GM18508 (cell line): ENCODE measurements at regions not wholly inside any gene's neighbourhood (a gene's known extent, or its start where the extent isn't known, plus 50 kb on each side); places are given as distances from the start of the nearest gene placed in this dataset.

Source experiments
- ATAC-seq: cut with Tn5 transposase; IDR thresholded peaks from one replicate; pipeline ENCODE4 v1.9.1; 2021; ENCODE audit warnings: moderate number of reproducible peaks; ENCODE audit not compliant: insufficient read depth, unreplicated experiment

- ATAC-seq = no peak
Measured at GRCh38 chr3:22994781-22995180, 208.3 kb upstream of the UBE2E2 start.

DNA sequence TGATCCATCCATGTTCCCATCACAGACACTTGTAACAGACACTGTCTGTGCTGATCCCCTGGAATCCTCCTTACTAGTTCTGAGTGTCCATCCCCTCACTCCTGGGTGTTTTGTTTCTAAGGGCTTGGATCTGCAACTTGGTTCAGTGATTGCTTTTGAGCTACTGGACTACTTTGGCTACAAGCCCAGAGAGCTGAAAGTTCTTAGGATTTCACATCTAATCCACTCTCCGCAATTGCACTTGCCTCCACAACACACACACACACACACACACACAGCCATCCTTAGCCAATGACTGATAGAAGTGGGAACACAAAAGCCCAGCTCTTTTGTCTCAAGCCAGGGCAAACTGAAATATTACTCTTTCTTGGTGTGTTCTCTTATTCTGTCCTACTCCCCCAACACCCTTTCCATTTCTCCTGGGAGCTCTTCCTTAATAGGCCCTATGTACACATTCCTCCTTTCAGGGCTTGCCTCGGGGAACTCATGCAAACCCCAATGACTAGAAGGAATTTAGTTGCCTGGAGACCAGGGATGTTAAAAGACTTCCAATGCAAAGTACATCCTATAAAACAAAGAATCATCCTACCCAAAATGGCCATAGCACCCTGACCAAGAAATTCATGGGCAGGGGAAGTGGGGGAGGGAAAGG lies 206.1 kb upstream of the UBE2E2 start:
- no peak for ATAC-seq

GRCh38 chr3:23000371-23000770 lies 202.8 kb upstream of the UBE2E2 start:
- no peak for ATAC-seq

- no peak for ATAC-seq
Measured at GRCh38 chr3:23002151-23002550, 201.0 kb upstream of the UBE2E2 start.

DNA sequence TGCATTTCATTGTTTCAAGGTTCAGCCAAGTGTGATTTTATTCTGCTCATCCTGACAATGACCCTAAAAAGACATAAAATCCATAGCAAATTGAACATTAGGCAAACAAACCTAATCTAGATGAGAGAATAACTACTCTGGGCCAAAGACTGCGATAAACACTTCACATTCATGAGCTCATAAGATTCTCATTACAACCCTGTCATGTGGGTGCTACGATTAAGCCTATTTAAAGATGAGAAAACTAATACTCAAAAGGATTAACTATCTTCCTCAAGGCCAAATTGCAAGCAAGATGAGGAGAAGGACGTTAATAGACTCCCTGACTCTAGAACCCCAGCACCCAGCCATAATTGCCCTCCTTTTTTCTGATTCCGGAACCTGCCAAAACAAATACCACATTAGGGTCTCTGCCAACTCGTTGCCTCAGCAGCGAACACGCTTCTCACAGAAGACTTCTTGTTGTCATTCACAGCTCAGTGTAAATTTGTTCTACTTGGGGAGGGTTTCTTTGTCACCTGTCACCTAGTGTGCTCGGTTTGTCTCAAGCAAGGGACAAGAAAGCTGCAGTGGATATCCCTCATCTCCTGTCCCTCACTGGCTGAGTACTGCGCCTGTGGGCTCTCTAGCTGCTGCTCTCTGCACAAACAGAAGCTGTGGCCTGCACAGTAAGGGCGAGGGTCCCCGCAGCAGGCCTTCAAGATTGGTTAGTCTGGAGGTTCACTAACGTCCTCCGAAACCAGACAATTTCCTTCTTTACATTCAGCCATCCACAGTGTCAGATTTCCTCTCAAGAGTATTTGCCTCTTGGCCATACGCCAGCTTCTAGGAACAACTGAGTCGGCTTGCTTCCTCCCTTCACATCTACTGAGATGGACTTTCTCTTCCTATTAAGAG lies 200.0 kb upstream of the UBE2E2 start:
- no peak for ATAC-seq

- ATAC-seq = no peak
Measured at GRCh38 chr3:23003733-23004046, 199.4 kb upstream of the UBE2E2 start.

DNA sequence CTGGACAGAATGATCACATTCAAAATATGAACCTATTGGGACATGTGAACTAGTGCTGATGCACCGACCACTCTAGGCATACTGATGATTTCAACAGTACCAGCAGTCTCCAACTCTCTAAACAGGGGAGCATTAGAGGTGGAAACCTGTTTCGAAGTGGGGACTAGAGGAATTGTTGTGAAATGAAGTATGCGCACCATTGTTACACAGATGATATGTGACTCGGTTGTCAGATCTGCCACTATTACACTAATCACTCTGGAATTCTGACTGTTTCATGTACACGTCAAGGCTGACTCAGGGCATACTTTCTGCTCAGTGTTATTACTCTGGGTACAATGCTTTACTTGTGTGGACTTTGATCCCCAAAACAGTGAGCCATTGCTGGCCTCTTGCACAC lies 198.2 kb upstream of the UBE2E2 start:
- ATAC-seq = no peak

- no peak for ATAC-seq
Measured at GRCh38 chr3:23017801-23018200, 185.3 kb upstream of the UBE2E2 start.

GRCh38 chr3:23019596-23020300 lies 183.4 kb upstream of the UBE2E2 start:
- ATAC-seq = no peak

DNA sequence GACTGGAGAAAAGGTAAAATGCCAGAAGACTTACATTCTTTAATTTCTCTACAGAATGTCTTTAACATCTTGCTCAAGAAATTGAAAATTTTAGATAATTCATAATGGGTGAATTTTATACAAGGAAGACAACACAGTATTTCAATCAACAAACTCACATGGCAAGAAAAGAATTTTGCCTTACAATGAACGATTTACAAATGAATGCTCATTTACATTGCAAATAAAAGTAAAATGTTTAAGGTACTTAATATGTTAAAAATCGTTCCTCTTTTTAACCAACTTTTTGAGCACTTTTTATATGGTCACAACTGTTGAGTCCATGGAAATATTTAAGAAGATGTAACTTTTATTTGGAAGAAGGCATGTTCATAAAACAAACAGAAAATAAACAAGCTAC lies 174.8 kb upstream of the UBE2E2 start:
- no peak for ATAC-seq

- no peak for ATAC-seq
Measured at GRCh38 chr3:23029001-23029400, 174.1 kb upstream of the UBE2E2 start.

- no peak for ATAC-seq
Measured at GRCh38 chr3:23035927-23036640, 167.0 kb upstream of the UBE2E2 start.

DNA sequence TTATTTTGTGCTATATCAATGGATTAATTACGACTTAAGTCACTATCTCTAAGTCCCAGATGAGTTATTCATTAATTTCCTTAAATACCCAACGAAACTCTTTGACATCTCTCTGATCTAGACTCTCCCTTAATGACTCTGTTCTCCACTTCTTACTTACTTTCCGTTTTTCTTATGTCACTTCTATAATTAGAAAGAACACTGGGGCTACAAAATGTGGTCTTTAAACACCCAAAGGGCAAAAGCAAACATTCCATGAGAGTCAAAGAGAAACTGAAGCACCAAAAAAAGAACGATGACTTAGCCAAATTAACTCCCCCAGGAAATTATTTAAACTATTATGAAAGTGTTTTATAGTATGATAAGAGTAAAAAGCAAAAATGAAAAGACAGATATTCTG lies 166.4 kb upstream of the UBE2E2 start:
- ATAC-seq = peak; percentile 96

- ATAC-seq = no peak
Measured at GRCh38 chr3:23038471-23038870, 164.7 kb upstream of the UBE2E2 start.

- no peak for ATAC-seq
Measured at GRCh38 chr3:23041918-23042696, 161.0 kb upstream of the UBE2E2 start.

DNA sequence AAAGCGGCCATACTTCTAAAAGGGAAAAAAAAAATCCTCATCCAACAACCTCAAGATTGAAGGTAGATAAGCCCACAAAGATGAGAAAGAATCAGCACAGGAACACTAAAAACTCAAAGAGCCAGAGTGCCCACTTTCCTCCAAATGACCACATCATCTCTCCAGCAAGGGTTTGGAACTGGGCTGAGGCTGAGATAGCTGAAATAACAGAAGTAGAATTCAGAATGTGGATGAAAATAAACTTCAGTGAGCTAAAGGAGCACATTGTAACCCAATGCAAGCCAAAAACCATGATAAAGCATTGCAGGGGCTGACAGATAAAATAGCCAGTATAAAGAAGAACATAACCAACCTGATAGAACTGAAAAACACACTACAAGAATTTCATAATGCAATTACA lies 158.7 kb upstream of the UBE2E2 start:
- no peak for ATAC-seq

GRCh38 chr3:23046536-23046935 lies 156.6 kb upstream of the UBE2E2 start:
- no peak for ATAC-seq

DNA sequence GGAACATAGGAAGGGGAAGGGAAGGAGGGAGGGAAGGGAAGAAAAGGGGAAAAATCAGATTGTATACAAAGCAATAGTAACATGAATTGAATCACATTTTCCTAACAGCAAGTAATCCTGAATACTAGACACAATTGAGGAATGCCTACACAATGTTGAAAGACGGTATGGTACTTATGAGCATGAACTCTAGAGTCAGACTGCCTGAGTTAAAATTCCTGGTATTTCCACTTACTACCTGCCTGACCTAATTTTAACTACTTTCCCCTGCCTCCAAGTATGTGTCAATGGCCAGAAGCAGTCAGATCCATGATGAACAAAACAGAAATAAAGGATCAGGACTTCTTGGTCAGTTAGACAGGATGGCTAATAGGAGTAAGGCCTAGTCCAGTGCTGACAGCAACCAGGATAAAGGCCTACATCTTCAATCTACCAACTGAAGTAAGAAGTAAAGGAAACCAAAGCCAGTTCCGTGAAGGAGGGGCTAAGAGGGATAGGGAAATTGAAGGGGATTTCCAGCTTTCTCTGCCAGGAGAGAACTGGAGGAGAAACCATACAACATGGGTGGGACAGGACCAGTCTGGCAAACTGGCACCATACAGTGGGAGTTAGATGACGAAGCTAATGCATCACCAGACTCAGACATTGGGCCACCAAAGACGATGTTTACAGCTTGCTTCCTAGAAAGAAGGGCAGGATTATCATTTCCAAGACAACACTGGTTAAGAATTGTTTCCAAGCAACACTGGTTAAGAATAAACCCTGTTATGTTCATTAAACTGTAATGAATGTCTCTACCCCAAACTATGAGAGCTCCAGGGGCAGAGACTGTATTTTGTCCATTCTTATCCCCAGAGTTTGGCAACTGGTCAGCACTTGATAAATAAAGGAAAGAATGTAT lies 151.6 kb upstream of the UBE2E2 start:
- no peak for ATAC-seq

- ATAC-seq = no peak
Measured at GRCh38 chr3:23052208-23052607, 150.9 kb upstream of the UBE2E2 start.
